NCI-H82 (cell line): ENCODE measurements at regions not wholly inside any gene's neighbourhood (a gene's known extent, or its start where the extent isn't known, plus 50 kb on each side); places are given as distances from the start of the nearest gene placed in this dataset.
"Not testable (repeated sequence)": the region's sequence is repeated elsewhere in the genome, so short reads cannot be mapped to it uniquely, and the experiment has no call there.

Source experiments
- DNase-seq: peaks from one replicate; lab custom pipeline; 2025; lab: John Stamatoyannopoulos, UW

DNA sequence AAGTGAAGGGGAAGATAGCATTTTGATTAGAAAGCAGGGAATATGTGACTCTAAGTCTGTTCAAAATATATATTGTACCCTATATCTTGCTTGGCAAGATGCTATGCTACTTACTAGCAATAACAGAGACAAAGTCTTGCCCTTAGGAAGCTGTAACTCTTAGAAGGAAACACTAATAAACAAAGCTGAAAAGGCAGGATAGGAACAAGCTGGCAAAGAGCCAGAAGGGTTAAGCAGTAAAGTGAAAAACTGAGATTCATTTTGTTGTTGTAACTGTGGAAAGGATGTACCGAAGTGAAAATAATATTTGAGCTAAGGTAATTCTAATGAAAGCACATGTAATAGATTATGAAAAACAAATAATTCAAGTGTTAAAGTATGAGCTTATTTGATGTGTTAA, 527.1 kb upstream of the FLRT2 start:
- no peak for DNase-seq

DNA sequence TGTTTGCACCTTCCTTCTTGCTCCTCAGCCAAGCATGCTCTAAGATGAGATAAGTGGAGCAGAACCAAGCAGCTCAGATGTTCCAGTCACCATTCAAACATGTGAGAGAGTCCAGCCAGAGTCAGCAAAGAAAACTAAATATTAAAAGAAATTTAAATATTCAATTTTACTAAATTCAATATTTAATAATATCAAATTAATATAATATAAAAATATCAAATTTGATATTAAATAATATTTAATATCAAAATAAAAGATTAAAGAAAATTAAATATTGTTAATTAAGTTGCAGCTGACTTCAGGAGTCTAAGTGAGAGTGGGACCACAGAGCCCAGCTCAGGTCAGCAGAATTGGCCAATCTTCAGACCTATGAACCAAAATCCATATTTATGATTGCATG, 526.1 kb upstream of the FLRT2 start:
- DNase-seq = no peak

DNA sequence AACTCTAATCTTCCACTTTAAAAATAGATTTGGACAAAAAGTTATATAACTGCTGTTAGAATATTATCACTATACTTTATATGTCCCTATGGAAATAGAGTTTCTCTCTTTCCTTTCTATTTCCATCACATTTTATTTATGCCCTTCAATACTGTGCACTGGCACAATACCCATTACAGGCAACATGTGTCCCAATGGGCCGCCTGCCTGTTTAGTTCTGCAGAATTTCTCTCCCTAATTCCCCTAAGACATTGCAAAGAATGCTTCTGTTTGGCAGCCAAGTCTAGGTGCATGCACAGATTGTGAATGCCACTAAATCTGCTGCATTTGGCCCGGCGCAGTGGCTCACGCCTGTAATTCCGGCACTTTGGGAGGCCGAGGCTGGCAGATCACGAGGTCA, 520.4 kb upstream of the FLRT2 start:
- DNase-seq = no peak

DNA sequence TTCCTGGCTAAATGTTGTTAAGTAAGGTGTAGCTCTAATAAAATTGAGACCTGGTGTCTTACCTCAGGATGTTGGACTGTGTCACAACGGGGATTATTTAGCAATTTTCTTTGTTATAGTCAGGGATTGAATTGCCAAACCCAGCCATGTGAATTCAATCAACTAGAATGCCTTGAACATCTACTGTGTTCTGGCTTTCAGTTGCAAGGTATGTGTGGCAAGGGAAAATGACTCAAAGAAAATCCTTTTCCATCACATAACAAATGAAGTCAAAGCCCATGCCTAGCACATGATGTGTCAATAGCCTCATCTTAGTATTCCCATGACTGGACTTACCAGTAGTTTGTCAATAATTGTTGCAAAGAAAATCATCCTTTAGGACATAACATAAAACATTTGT, 519.8 kb upstream of the FLRT2 start:
- DNase-seq = no peak

DNA sequence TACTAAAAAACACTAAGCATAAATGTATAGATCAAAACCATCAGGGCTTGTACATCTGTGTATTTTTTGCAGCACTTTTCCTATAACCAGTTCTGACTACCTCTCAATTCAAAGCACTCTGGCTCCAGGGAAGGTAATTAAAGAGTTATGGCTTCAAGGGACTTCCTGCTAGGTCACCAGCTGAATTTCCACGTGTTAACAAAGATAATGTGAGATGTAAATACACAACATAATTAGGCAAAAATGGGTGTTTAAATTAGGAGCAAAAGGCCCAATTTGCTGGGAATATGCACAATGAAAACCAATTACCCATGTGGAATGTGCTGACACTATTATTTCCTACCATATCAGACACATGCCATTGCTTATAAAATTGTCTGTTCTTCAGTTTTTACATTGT, 513.4 kb upstream of the FLRT2 start:
- DNase-seq = no peak

DNA sequence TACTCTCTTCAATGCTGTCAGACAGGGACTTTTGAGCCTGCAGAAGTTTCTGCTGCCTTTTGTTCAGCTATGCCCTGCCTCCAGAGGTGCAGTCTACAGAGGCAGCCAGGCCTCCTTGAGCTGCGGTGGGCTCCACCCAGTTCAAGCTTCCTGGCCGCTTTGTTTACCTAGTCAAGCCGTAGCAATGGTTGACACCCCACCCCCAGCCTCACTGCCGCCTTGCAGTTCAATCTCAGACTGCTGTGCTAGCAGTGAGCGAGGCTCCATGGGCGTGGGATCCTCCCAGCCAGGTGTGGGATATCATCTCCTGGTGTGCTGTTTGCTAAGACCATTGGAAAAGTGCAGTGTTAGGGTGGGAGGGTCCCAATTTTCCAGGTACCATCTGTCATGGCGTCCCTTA, 506.1 kb upstream of the FLRT2 start:
- not testable (repeated sequence) for DNase-seq

DNA sequence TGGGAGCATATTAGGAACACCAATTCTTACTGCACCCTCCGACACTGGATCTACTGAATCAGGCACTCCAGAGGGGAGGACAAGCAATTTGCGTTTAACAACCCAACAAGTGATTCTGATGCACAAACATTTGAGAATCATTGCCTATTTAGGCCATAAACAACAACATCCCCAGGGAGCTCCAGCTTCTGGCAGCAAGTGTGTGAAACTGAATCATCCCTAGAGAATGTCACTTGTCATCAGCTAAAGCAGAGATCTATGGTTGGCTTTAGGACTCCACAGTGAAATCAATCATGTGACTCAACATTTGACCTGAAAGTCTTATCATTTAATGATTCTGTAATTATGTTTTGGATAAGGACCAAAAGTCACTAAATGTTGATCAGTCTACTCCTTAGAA, 505.0 kb upstream of the FLRT2 start:
- DNase-seq = no peak

DNA sequence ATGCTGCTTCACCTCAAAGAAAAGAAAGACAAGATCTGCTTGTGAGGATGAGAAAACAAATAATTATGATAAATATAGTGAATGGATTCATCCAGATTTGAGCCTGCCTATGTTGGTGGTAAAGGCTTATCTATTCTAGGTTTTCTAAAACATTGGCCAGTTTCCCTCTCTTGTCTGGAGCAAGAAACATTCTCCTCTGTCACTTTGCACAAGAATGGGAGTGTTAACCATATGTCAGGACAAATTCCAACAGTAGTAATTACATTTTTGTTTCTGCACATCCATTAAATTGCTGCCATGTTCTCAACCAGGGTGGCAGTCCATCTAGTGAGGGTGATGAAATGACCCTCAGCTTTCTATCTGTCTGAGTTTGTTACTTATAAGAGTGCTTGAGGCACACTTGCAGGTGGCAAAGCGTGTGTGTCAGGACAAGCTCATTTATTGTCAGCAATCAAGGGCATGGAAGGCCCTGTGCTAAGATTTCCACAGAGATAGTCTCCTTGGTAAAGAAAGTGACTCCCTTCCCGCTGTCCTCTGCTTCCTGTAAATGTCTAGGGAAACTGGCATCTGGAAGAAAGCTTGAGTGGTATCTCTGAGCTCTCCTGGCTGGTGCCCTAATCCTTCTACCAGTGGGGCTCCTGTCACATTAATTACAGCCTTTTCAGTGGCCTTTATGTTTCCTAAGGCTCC, 502.1 kb upstream of the FLRT2 start:
- DNase-seq = no peak

DNA sequence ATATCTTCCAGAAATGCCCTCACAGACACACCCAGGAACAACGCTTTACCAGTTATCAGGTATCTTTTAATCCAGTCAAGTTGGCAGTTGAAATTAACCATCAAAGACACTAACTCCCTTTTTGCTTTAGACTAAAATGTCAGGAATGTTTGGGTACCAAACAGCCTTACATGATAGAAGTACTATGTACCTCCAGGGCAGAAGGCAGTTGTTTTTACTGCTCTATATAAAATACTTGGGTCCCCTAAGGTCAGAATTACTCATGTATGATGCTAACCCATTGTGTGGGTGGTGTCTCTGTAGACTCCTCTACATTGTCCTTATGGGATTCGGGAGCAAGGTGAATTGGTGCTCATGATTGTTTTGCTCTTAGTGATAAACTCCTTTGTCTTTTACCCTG, 492.5 kb upstream of the FLRT2 start:
- no peak for DNase-seq

DNA sequence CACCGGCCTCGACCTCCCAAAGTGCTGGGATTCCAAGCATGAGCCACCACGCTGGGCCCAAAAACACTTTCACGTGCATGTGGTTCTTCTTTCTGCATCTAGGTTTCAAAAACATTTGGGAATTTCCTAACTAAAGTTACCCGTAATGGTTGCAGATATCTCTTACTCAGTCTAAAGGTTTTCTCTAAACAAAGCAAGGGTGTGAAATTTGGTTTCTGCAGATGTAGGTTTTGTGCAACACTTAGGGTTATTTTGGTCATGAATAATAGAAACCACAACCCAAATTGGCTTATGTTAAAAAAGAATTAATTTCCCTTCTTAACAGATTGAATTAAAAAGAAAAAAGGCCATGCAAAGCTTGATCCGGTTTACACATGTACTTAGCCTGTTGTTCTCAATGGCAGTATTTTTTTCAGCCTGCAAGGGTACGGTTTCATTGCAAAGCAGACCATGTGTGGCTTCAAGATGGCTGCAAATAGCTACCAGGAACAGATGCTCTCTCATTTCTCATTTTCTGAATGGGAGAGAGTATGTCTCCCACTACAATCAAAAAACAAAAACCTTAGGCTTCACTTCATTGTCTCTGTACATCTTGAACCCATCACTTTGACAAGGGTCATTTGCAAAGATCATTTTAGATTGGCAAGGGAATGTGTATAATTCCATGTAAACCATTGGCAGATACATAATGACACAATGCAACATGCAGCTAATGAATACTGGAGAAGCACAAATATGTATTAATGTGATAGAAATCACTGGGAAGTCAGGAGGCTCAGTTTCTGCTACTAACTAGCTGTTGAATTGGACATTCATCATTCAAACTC, 491.2 kb upstream of the FLRT2 start:
- no peak for DNase-seq

DNA sequence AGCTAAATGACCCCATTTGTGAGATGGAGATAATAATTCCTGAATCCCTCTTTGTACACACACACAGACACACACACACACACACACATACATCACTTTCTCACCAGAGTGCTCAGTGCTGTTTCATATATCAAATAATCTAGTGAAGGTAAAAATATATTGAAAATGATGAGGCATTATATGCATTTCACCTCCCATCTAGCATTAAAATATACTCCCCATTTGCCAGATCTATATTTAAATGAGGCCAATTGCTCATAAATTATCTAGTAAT, 490.7 kb upstream of the FLRT2 start:
- DNase-seq = no peak

DNA sequence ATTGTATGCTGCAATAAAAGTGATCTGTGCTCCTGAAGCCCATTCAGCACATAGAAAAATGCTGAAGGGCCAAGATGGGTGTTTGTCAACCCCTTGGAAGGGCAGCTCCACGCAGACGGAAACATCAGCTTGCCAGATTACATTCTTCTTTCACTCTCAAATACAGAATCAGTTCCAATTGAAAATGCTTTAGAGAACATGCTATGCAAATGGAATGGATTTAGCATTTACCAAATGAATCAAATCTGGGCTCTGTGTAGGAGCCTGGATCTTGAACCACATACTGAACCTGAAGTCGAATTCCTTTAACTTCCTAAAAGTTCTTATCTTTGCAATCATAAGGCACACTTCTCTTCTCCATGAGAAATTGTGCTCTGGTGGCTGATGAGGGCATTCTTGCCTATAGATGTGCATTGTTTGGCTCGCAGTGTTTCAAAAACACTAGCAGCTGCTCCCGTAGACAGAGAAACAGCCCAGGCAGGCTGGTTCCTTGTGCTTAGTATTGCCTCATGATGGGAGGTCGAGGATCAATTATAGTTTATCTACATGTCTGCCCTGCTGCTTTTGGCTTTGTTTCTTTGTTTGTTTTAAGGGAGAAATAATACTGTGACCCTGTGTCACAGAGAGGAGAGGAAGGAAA, 489.8 kb upstream of the FLRT2 start:
- DNase-seq = no peak

DNA sequence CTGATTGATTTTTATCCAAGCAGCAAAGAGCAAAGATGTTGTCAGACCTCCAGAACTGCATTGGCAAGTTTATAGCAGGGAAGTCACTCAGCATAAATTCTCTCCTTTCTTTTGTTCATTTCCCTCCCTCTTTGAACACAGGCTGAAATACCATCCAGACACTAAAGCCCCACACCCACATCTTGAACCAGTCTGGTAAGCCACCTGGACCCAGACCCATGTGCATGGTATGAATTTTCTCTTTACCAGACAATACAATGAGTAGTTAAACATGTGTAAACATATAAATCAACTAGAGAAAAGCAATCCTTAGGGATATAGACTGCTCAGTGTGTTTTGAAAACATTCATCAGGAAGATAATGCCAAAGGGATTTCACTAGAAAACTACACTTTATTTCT, 488.3 kb upstream of the FLRT2 start:
- DNase-seq = no peak

DNA sequence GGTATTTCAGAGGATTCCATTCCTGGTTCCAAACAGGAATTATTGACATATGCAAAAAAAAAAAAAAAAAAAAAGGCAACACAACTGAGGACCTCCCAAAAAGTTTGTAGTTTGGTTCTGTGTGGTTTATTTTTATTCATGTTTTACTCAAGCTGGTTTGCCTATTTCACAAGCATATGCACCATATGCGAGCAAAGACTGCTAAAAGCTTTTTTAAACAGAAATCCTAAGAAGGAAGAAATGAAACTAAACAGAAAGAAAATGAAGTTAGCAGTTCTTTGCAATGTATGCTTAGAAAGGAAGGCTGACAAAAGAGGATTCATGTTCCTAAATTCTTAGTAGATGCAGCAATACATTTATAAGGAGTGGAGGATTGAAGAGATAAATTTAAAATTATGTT, 487.6 kb upstream of the FLRT2 start:
- no peak for DNase-seq

DNA sequence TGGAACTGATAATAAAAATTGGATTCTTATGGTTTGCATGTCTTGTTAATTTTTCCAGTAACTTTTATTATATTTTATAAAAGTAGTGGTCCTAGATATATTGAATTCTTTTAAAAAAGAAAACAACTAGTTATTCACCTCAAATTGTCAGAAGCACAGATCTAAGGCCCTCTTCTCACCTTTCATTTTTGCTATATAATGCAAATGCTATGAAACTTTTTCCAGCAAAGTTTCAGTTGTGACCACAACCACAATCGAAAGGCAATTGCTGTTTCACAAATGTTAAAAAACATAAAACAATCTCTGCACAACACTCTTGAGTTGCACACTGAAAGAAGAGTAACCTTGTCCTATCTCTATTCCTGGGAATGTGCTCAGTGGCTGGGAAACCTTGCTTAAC, 479.8 kb upstream of the FLRT2 start:
- no peak for DNase-seq

DNA sequence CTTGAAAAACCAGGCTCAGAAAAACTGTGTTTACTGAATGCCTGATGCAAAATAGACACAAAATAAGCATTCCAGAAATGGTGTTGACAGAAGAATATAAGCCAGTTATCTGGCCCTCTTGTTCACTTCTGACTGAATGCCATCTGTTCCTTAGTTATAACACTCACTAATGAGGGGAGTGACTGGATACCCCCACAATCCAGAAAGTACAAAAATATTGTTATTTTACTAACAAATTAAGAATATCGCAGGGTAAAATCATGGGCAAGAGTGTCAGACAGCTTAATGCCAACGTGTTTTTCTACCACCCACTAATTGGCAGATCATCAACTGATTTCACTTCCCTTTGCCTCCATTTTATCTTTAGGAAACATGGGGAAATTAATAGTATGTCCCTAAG, 477.3 kb upstream of the FLRT2 start:
- no peak for DNase-seq

DNA sequence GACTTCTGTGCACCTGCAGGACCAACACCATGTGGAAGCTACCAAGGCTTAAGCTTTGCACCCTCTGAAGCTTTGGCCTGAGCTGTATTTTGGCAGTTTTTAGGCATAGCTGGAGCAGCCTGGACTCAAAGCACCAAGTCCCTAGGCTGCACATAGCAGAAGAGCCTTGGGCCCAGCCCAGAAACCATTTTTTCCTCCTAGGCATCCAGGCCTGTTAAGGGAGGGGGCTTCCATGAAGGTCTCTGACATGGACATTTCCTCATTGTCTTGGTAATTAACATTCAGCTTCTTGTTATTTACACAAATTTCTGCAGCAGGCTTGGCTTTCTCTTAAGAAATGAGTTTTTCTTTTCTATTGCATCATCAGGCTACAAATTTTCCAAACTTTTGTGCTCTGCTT, 475.8 kb upstream of the FLRT2 start:
- no peak for DNase-seq

DNA sequence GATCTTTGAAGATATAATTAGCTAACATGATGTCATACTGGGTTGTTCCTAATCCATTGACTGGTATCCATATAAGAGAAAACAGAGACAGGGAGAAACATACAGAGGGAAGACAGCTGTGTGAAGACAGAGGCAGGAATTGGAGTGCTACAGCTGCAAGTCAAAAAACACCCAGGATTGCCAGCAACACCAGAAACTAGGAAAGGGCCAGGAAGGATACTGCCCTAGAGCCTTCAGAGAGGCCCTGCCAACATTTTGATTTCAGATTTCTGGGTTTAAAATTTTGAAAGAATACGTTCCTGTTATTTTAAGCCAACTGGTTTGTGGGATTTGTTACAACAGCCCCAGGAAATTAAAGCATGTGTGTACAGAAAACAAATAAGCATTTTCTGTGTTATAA, 473.7 kb upstream of the FLRT2 start:
- DNase-seq = no peak

DNA sequence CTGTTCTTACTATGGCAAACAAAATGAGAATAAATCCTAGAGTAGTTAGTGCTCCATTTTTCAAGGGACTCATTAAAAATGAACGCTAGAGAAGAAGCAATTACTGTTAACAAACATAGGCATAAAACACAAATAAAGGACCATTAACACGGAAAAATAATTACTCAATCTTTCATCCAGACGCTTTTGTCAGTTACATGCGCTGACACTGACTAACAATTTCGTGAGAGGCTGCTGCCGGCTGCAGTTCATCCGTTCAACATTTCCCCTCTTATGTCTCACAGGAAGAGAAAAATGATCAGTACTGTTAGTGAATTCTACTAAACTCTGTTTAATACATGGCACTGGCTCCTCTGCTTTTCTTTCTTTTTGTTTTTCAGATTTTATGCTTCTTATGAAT, 472.7 kb upstream of the FLRT2 start:
- DNase-seq = no peak

DNA sequence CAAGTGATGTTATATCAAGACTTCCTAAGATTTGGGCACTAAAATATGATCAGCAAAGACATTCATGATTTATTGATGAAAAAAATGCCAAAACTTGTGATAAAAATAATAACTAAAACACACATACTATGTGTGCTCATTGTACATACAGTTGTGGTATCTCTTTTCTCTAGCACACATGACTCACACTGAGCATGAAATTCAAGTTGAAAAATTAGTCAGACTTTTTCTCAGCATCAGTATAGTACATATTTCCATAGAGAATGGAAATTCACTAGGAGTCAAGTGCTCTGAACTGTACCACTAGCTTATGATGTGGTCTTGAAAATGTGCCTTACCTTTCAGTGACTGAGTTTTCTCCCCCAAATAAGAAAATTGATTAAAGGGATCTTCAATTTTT, 471.8 kb upstream of the FLRT2 start:
- no peak for DNase-seq

DNA sequence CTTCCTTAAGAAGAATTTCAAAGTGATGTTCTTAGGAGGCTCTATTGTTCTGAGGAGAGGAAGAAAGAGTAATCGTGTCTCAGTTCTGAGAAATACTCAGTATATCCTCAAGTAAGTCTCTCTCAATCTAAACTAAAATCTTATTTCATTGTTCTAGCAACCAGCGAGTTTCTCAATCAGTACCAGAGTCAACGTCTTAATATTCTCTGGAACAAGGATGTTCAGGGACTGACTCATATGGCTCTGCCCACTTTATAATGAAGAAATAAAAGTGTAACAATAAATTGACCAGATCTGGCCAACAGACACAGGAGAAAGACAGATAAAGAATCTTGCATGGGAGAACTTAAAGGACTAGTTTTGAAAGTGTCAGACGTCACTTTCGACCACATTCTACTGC, 469.8 kb upstream of the FLRT2 start:
- no peak for DNase-seq

DNA sequence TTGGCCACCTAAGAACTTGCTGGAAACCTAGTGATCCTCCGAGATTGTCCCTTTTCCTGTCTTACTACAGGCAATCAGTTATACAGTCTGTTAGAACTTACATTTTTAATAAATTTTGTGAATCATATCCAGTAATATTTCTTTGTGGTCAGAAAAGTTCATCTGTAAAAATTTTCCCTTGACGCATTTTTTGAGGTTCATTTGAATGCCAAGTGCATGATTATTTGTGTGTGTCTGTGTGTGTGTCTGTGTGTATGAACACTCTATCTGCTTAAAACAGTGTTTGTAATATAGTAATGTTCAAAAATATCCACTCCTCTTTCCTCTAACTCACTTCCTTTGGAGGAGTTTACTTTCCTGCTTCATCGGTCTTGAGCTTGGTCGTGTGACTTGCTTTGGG, 468.7 kb upstream of the FLRT2 start:
- no peak for DNase-seq

DNA sequence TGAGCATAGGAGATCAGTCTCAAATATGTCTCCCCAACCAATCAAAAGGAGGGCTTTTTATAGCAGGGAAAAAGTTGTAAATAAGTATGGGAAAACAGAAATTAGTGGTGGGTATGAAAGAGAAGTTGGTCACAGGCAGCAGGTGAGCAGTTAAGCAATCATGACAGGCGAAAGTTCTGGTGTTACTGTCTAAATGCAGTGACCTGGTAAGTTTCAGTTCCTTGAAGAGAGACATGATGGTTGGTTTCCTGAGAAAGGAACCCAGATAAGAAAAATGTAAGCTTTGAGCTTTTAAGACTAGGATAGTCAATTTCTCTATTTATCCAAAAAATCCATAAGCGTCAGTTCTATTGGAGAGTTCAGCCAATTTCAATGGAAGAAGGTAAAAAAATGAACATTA, 466.2 kb upstream of the FLRT2 start:
- DNase-seq = no peak

DNA sequence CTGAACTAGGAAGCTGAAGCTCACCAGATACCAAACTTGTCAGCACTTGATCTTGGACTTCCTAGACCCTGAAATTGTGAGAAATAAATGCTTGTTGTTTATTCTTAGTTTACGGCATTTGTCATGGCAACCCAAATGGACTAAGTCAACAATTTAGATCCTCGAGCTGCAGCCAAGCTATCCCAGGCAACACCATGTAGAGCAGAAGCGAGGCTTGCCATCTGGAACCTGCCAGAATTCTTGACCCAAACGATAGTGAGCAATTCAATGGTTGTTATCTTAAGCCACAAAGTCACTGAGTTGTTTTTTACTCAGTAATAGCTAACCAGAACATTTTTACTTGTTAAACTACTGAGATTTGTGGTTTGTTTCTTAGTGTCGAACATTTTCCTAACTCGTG, 458.5 kb upstream of the FLRT2 start:
- DNase-seq = no peak
